ENCODE measurements at regions not wholly inside any gene's neighbourhood (a gene's known extent, or its start where the extent isn't known, plus 50 kb on each side); places are given as distances from the start of the nearest gene placed in this dataset.

DNA sequence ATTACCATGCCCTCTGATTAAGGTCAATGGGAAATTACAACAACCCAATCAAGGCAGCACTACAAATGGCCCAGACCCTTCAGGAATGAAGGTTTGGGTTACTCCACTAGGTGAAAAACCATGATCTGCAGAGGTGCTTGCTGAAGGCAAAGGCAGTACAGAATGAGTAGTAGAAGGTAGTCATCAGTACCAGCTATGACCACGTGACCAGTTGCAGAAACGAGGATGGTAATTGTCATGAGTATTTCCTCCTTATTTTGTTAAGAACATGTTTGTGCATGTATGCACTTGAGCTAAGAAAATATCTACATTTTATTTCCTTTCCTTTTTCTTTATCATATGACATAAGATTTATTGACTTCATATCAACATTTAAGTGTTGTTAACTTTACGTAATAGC, 607.1 kb downstream of the KCNT2 start:
- no peak overlapping the region for H3K9ac ChIP-seq (ENCODE audit: low read depth, low read length)
- no peaks in the 10 kb centered on the region for H3K9me3 ChIP-seq (replicated peaks; ENCODE audit: low read length)
- H3K36me3 ChIP-seq (ENCODE audit: insufficient read depth, low read length) = no peaks in the 10 kb centered on the region
- no peaks in the 10 kb centered on the region for H3K27me3 ChIP-seq (ENCODE audit: control insufficient read depth, insufficient read depth, low read length)
- no peak overlapping the region for H3K4me3 ChIP-seq (ENCODE audit: low read length)
- no peaks in the 10 kb centered on the region for H3K4me1 ChIP-seq (ENCODE audit: control insufficient read depth, insufficient read depth, low read length)
- H3K4me2 ChIP-seq (ENCODE audit: low read length) = no peak overlapping the region

DNA sequence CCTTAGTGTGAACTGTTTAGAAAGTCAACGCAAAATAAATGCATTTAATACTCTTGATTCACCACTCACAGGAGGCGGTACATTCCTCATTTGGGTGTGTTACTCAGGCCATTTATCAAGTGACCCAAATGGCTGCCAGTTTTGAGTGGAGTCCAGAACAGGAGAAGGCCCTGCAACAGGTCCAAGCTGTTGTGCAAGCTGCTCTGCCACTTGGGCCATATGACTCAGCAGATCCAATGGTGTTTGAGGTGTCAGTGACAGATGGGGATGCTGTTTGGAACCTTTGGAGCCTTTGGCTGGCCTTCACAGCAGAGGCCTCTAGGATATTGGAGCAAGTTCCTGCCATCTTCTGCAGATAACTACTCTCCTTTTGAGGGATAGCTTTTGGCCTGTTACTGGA, 609.2 kb downstream of the KCNT2 start:
- Histone ChIP-seq H3K9ac (ENCODE audit: low read depth, low read length) (no peak overlapping the region), H3K9me3 (replicated peaks; ENCODE audit: low read length) (no peaks in the 10 kb centered on the region), H3K36me3 (ENCODE audit: insufficient read depth, low read length) (no peaks in the 10 kb centered on the region), H3K4me1 (ENCODE audit: control insufficient read depth, insufficient read depth, low read length) (no peaks in the 10 kb centered on the region), H3K4me3 (ENCODE audit: low read length) (no peak overlapping the region), H3K4me2 (ENCODE audit: low read length) (no peak overlapping the region), H3K27me3 (ENCODE audit: control insufficient read depth, insufficient read depth, low read length) (no peaks in the 10 kb centered on the region)

DNA sequence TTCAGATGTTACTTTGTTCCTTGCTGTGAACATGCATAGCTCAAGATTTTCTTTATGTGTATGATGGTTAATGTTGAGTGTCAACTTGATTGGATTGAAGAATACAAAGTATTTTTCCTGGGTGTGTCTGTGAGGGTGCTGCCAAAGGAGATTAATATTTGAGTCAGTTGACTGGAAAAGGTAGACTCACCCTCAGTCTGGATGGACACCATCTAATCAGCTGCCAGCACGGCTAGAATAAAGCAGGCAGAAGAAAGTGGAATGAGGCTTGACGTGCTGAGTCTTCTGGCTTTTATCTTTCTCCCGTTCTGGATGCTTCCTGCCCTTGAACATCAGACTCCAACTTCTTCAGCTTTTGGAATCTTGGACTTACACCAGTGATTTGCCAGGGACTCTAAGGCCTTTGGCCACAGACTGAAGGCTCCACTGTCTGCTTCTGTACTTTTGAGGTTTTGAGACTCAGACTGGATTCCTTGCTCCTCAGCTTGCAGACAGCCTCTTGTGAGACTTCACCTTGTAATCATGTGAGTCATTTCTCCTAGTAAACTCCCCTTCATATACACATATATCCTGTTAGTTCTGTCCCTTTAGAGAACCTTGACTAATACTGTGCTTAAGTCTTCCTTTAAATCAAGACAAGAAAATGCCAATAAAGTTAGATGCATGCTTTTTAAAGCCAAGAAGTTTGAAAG, 626.6 kb downstream of the KCNT2 start:
- H3K36me3 ChIP-seq (ENCODE audit: insufficient read depth, low read length) = no peaks in the 10 kb centered on the region
- H3K9me3 ChIP-seq (replicated peaks; ENCODE audit: low read length) = no peaks in the 10 kb centered on the region
- H3K4me1 ChIP-seq (ENCODE audit: control insufficient read depth, insufficient read depth, low read length) = peaks cover 13% of the 10 kb centered on the region
- H3K4me2 ChIP-seq (ENCODE audit: low read length) = no peak overlapping the region
- H3K4me3 ChIP-seq (ENCODE audit: low read length) = no peak overlapping the region
- H3K9ac ChIP-seq (ENCODE audit: low read depth, low read length) = no peak overlapping the region
- no peaks in the 10 kb centered on the region for H3K27me3 ChIP-seq (ENCODE audit: control insufficient read depth, insufficient read depth, low read length)

DNA sequence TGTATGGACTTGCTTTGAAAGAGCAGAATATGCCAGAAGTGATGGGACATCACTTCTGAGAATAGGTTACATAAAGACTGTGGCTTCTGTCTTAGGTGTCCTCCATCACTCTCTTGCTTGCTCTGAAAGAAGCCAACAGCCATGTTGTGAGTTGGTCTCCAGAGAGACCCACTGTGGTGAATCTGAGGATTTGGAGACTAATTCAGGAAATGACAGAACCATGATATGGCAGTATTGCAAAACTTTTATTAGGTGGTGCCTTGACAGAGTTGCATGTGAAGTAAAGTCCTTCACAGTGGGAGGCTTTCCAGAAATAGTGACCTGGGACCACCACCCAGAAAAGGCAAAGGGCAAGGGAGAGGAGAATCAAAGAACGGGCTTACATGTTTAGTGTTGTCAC, 628.6 kb downstream of the KCNT2 start:
- H3K36me3 ChIP-seq (ENCODE audit: insufficient read depth, low read length) = no peaks in the 10 kb centered on the region
- H3K4me3 ChIP-seq (ENCODE audit: low read length) = no peak overlapping the region
- H3K27me3 ChIP-seq (ENCODE audit: control insufficient read depth, insufficient read depth, low read length) = no peaks in the 10 kb centered on the region
- no peak overlapping the region for H3K9ac ChIP-seq (ENCODE audit: low read depth, low read length)
- no peaks in the 10 kb centered on the region for H3K9me3 ChIP-seq (replicated peaks; ENCODE audit: low read length)
- H3K4me2 ChIP-seq (ENCODE audit: low read length) = no peak overlapping the region
- peaks cover 13% of the 10 kb centered on the region for H3K4me1 ChIP-seq (ENCODE audit: control insufficient read depth, insufficient read depth, low read length)

DNA sequence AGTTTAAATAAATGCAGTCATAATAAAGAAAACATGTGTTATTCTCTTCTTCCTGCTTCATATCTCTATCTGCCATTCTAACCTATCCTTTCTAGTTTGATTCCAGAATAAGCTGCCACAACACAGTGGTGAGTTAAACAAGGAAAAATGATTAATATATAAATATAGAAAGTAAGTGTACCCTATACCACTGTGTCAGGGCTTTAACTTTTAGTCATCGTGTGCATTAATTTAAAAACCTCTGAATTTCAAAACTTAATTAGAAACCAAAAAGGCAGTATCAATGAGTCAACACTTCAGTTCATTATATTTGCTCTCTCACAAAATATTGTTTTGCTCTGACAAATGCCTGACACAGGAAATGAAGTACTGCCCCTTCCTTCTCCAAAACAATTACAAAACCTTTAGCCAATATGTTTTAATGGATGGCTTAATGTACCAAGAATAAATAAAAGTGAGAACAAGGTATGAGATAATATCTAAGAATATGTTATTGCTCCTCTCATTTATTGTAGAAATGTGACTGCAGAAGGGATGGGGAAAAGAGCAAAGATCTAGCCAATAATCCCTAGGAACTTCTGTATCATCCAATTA, 634.8 kb downstream of the KCNT2 start:
- Histone ChIP-seq H3K9ac (ENCODE audit: low read depth, low read length) (no peak overlapping the region), H3K4me3 (ENCODE audit: low read length) (no peak overlapping the region), H3K4me1 (ENCODE audit: control insufficient read depth, insufficient read depth, low read length) (no peaks in the 10 kb centered on the region), H3K4me2 (ENCODE audit: low read length) (no peak overlapping the region), H3K27me3 (ENCODE audit: control insufficient read depth, insufficient read depth, low read length) (no peaks in the 10 kb centered on the region), H3K9me3 (replicated peaks; ENCODE audit: low read length) (no peaks in the 10 kb centered on the region), H3K36me3 (ENCODE audit: insufficient read depth, low read length) (no peaks in the 10 kb centered on the region)

DNA sequence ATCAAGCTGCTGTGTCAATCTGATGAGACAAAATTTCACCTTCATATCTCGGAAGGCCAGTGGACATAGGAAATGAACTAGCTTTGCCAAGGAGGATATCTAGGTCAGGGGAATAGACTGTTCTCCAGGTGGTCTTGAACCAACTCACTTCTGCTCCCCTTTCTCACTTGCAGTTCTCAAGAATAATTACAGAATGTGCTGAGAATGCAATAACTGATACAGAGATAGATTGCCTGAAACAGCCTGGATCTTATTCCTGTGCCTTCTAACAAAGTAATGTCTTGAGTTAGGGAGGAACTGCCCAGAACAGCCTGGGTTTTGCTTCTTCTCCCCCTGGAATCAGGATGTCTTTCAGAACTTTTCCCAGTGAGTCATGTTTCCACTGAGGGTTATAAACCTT, 636.7 kb downstream of the KCNT2 start:
- Histone ChIP-seq H3K4me1 (ENCODE audit: control insufficient read depth, insufficient read depth, low read length) (no peaks in the 10 kb centered on the region), H3K4me3 (ENCODE audit: low read length) (no peak overlapping the region), H3K36me3 (ENCODE audit: insufficient read depth, low read length) (no peaks in the 10 kb centered on the region), H3K27me3 (ENCODE audit: control insufficient read depth, insufficient read depth, low read length) (no peaks in the 10 kb centered on the region), H3K9ac (ENCODE audit: low read depth, low read length) (no peak overlapping the region), H3K4me2 (ENCODE audit: low read length) (no peak overlapping the region), H3K9me3 (replicated peaks; ENCODE audit: low read length) (no peaks in the 10 kb centered on the region)

DNA sequence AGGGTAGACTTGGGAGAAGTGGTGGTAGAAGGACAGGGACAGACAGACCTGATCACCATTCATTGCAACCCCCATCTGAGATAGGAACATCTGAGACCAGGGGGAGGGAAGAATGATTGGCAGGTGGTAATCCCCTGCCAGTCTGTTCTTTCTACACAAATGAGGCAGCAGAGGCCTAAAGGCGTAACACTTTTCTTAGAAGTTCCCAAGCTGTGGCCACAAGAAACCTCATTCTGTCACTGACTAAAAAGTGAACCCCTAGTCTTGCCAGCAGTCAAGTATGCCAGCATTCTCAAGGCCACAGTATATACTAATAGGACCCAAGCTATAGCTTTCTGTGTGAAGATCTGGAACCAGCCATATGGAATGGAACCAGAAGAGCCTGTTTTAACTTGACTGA, 638.0 kb downstream of the KCNT2 start:
- Histone ChIP-seq H3K4me1 (ENCODE audit: control insufficient read depth, insufficient read depth, low read length) (no peaks in the 10 kb centered on the region), H3K4me2 (ENCODE audit: low read length) (no peak overlapping the region), H3K27me3 (ENCODE audit: control insufficient read depth, insufficient read depth, low read length) (no peaks in the 10 kb centered on the region), H3K9ac (ENCODE audit: low read depth, low read length) (no peak overlapping the region), H3K9me3 (replicated peaks; ENCODE audit: low read length) (no peaks in the 10 kb centered on the region), H3K4me3 (ENCODE audit: low read length) (no peak overlapping the region), H3K36me3 (ENCODE audit: insufficient read depth, low read length) (no peaks in the 10 kb centered on the region)

DNA sequence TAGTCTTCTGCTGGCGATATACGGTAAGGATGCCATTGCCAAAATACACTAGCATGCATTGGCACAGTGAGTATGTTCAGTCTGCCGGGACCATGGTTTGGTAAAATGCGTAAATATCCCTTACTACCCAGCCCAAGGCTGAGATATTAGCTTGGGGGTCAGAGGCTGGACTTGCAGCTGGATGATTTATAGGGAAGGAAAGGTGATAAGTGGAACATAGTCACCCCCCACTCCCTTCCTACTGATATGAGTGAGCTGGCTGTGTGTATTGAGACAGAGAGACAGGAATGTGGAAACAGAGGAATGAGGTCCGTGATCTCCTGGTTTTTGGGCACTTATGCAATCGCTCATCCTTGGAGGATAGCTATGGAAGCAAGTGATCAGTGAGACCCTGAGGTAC, 642.8 kb downstream of the KCNT2 start:
- Histone ChIP-seq H3K4me1 (ENCODE audit: control insufficient read depth, insufficient read depth, low read length) (no peaks in the 10 kb centered on the region), H3K9me3 (replicated peaks; ENCODE audit: low read length) (no peaks in the 10 kb centered on the region), H3K27me3 (ENCODE audit: control insufficient read depth, insufficient read depth, low read length) (no peaks in the 10 kb centered on the region), H3K36me3 (ENCODE audit: insufficient read depth, low read length) (no peaks in the 10 kb centered on the region), H3K9ac (ENCODE audit: low read depth, low read length) (no peak overlapping the region), H3K4me2 (ENCODE audit: low read length) (no peak overlapping the region), H3K4me3 (ENCODE audit: low read length) (no peak overlapping the region)

DNA sequence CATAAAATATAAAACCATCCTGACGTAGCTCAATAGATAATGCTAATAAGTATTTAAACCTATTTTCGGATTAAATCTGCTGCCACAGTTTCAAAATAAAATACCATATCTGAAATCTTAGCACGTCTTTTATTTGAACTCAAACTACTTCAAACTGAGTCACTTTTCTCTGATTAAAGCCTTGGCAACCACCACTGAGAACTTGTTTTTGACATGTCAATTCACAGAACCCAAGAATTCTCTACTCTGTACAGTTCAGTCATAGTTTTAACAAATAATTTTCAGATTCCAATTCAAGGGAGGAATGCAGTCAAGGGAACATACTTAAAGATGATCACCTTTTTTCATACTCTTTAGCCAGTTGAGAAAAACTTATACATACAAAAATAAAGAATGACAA, 643.2 kb downstream of the KCNT2 start:
- H3K36me3 ChIP-seq (ENCODE audit: insufficient read depth, low read length) = no peaks in the 10 kb centered on the region
- no peaks in the 10 kb centered on the region for H3K27me3 ChIP-seq (ENCODE audit: control insufficient read depth, insufficient read depth, low read length)
- no peaks in the 10 kb centered on the region for H3K4me1 ChIP-seq (ENCODE audit: control insufficient read depth, insufficient read depth, low read length)
- H3K9ac ChIP-seq (ENCODE audit: low read depth, low read length) = no peak overlapping the region
- H3K9me3 ChIP-seq (replicated peaks; ENCODE audit: low read length) = no peaks in the 10 kb centered on the region
- H3K4me2 ChIP-seq (ENCODE audit: low read length) = no peak overlapping the region
- H3K4me3 ChIP-seq (ENCODE audit: low read length) = no peak overlapping the region

DNA sequence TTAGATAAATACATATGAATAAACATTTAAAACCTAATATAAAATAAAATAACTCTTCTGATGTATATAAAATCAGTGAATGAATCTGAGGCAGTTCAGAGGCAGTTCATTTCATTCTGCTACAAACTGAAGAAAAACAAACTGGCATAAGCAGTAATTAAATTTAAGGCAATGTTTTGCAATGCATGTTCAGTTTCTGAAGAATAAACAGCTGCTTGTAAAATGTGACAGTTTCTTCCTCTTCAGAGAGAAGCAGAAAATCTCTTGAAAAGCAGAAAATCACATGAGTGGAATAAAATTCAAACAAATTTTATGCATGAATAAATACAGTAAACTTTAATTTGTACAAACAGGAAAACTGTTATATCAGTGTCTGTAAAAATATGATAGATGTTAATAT, 643.7 kb downstream of the KCNT2 start:
- H3K4me2 ChIP-seq (ENCODE audit: low read length) = no peak overlapping the region
- no peaks in the 10 kb centered on the region for H3K27me3 ChIP-seq (ENCODE audit: control insufficient read depth, insufficient read depth, low read length)
- no peak overlapping the region for H3K4me3 ChIP-seq (ENCODE audit: low read length)
- H3K4me1 ChIP-seq (ENCODE audit: control insufficient read depth, insufficient read depth, low read length) = no peaks in the 10 kb centered on the region
- no peaks in the 10 kb centered on the region for H3K9me3 ChIP-seq (replicated peaks; ENCODE audit: low read length)
- no peak overlapping the region for H3K9ac ChIP-seq (ENCODE audit: low read depth, low read length)
- no peaks in the 10 kb centered on the region for H3K36me3 ChIP-seq (ENCODE audit: insufficient read depth, low read length)

DNA sequence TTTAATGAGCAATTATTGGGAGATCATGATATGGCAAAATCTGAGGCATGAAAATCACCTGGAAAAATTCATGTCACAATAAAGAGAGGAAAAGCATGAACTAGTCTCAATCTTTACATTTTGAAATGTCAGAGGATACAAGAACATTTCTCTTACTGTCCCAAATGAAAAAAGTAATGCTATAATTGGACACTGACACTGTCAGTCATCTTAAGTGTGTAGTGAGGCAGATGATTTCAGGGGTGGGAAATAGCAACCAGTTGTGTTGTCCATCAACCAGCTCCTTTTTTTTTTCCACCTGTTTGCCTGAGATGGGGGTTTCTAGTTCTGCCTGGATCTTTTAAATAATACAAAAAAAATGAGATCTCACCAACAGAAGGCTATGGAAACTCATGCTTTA, 646.2 kb downstream of the KCNT2 start:
- H3K4me1 ChIP-seq (ENCODE audit: control insufficient read depth, insufficient read depth, low read length) = no peaks in the 10 kb centered on the region
- no peaks in the 10 kb centered on the region for H3K27me3 ChIP-seq (ENCODE audit: control insufficient read depth, insufficient read depth, low read length)
- H3K9me3 ChIP-seq (replicated peaks; ENCODE audit: low read length) = no peaks in the 10 kb centered on the region
- no peak overlapping the region for H3K9ac ChIP-seq (ENCODE audit: low read depth, low read length)
- no peak overlapping the region for H3K4me3 ChIP-seq (ENCODE audit: low read length)
- no peak overlapping the region for H3K4me2 ChIP-seq (ENCODE audit: low read length)
- H3K36me3 ChIP-seq (ENCODE audit: insufficient read depth, low read length) = no peaks in the 10 kb centered on the region

DNA sequence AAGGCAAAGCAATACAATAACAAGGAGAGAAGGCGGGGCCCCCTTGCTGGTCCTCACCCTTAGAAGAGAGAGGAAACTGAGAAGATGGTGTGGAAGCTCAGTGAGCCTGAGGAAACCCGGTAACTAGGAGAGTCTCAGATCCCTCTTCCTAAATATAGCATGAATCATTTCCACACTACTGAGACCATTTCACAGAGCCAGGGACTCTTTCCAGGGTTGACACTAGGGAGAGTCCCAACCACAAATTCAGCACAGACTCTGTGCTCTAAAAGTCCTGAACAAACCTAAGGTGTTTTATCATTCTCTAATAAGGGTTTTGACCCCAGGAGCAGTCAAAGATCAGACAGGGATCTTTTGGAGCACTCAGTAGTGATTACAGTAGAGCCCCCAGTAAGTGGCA, 647.7 kb downstream of the KCNT2 start:
- Histone ChIP-seq H3K9ac (ENCODE audit: low read depth, low read length) (no peak overlapping the region), H3K9me3 (replicated peaks; ENCODE audit: low read length) (no peaks in the 10 kb centered on the region), H3K36me3 (ENCODE audit: insufficient read depth, low read length) (no peaks in the 10 kb centered on the region), H3K4me2 (ENCODE audit: low read length) (no peak overlapping the region), H3K4me1 (ENCODE audit: control insufficient read depth, insufficient read depth, low read length) (no peaks in the 10 kb centered on the region), H3K27me3 (ENCODE audit: control insufficient read depth, insufficient read depth, low read length) (no peaks in the 10 kb centered on the region), H3K4me3 (ENCODE audit: low read length) (no peak overlapping the region)

Data from skeletal muscle satellite cell (primary cell).